ENCODE measurements at regions not wholly inside any gene's neighbourhood (a gene's known extent, or its start where the extent isn't known, plus 50 kb on each side); places are given as distances from the start of the nearest gene placed in this dataset.

DNA sequence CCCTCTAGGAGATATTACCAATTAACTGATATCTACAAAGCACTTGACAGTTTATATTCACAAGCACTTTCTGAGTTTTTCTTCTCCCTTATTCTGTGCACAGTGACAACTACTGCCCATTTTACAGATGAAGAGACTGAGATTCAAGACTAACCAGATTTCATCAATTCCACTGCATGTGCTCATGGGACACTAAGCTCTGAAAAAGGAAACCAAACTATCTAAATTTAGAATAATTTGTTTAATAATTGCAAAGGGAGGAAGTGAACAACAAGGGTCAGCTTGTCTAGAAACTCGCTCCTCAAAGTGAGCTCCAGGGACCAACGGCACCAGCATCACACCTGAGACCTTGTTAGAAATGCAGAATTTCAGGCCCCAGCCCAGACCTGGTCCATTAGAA, 50.8 kb upstream of the MYLIP start:
- TF ChIP-seq TCF12 (IDR thresholded peaks at IDR 0.05; ENCODE audit: low read depth) (no peak), ZBTB7A (IDR thresholded peaks at IDR 0.05; ENCODE audit: low read depth) (no peak), CREB1 (IDR thresholded peaks at IDR 0.05; ENCODE audit: low read depth) (no peak), CEBPB (IDR thresholded peaks at IDR 0.05) (no peak), EGR1 (IDR thresholded peaks at IDR 0.05) (no peak), RAD21 (IDR thresholded peaks at IDR 0.05; ENCODE audit: low read depth) (no peak), NFIC (IDR thresholded peaks at IDR 0.05) (no peak), TEAD4 (IDR thresholded peaks at IDR 0.05) (no peak), YY1 (IDR thresholded peaks at IDR 0.05; ENCODE audit: low read depth) (no peak), TAF1 (IDR thresholded peaks at IDR 0.05; ENCODE audit: low read depth) (no peak), FOXM1 (IDR thresholded peaks at IDR 0.05; ENCODE audit: borderline replicate concordance, low read depth) (no peak), EP300 (IDR thresholded peaks at IDR 0.05; ENCODE audit: borderline replicate concordance) (no peak)
- TF ChIP-seq, protein P1, sequence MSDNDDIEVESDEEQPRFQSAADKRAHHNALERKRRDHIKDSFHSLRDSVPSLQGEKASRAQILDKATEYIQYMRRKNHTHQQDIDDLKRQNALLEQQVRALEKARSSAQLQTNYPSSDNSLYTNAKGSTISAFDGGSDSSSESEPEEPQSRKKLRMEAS (IDR thresholded peaks at IDR 0.05): no peak
- TF ChIP-seq, protein P2, sequence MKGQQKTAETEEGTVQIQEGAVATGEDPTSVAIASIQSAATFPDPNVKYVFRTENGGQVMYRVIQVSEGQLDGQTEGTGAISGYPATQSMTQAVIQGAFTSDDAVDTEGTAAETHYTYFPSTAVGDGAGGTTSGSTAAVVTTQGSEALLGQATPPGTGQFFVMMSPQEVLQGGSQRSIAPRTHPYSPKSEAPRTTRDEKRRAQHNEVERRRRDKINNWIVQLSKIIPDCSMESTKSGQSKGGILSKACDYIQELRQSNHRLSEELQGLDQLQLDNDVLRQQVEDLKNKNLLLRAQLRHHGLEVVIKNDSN (IDR thresholded peaks at IDR 0.05): no peak
- TF ChIP-seq, protein P3, sequence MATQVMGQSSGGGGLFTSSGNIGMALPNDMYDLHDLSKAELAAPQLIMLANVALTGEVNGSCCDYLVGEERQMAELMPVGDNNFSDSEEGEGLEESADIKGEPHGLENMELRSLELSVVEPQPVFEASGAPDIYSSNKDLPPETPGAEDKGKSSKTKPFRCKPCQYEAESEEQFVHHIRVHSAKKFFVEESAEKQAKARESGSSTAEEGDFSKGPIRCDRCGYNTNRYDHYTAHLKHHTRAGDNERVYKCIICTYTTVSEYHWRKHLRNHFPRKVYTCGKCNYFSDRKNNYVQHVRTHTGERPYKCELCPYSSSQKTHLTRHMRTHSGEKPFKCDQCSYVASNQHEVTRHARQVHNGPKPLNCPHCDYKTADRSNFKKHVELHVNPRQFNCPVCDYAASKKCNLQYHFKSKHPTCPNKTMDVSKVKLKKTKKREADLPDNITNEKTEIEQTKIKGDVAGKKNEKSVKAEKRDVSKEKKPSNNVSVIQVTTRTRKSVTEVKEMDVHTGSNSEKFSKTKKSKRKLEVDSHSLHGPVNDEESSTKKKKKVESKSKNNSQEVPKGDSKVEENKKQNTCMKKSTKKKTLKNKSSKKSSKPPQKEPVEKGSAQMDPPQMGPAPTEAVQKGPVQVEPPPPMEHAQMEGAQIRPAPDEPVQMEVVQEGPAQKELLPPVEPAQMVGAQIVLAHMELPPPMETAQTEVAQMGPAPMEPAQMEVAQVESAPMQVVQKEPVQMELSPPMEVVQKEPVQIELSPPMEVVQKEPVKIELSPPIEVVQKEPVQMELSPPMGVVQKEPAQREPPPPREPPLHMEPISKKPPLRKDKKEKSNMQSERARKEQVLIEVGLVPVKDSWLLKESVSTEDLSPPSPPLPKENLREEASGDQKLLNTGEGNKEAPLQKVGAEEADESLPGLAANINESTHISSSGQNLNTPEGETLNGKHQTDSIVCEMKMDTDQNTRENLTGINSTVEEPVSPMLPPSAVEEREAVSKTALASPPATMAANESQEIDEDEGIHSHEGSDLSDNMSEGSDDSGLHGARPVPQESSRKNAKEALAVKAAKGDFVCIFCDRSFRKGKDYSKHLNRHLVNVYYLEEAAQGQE (IDR thresholded peaks at IDR 0.05; ENCODE audit: low read depth): no peak

- no peak for TF ChIP-seq TAF1 (IDR thresholded peaks at IDR 0.05; ENCODE audit: low read depth)
- TF ChIP-seq EGR1 (IDR thresholded peaks at IDR 0.05): no peak
These were observed 59.2 kb upstream of the MYLIP start for GRCh38 chr6:16069671-16070070.

DNA sequence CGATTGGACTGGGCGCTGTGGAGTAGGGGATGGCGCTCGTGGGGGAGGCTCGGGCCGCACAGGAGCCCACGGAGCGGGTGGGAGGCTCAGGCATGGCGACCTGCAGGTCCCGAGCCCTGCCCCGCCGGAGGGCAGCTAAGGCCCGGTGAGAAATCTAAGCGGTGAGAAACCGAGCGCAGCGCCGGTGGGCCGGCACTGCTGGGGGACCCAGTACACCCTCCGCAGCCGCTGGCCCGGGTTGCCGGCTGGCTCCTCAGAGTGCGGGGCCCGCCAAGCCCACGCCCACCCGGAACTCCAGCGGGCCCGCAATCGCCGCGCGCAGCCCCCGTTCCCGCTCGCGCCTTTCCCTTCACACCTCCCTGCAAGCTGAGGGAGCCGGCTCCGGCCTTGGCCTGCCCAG, 59.7 kb upstream of the MYLIP start:
- TF ChIP-seq CEBPB (IDR thresholded peaks at IDR 0.05) (no peak), ZBTB7A (IDR thresholded peaks at IDR 0.05; ENCODE audit: low read depth) (no peak), RAD21 (IDR thresholded peaks at IDR 0.05; ENCODE audit: low read depth) (no peak), NFIC (IDR thresholded peaks at IDR 0.05) (no peak), EGR1 (IDR thresholded peaks at IDR 0.05) (no peak)
- TF ChIP-seq, protein P2 (IDR thresholded peaks at IDR 0.05): no peak

GRCh38 chr6:16067568-16067967, 61.3 kb upstream of the MYLIP start:
- no peak for TF ChIP-seq CREB1 (IDR thresholded peaks at IDR 0.05; ENCODE audit: low read depth)
- no peak for TF ChIP-seq TEAD4 (IDR thresholded peaks at IDR 0.05)
- TF ChIP-seq ZBTB7A (IDR thresholded peaks at IDR 0.05; ENCODE audit: low read depth): no peak
- no peak for TF ChIP-seq RAD21 (IDR thresholded peaks at IDR 0.05; ENCODE audit: low read depth)
- TF ChIP-seq, protein P2 (IDR thresholded peaks at IDR 0.05): no peak
- no peak for TF ChIP-seq YY1 (IDR thresholded peaks at IDR 0.05; ENCODE audit: low read depth)
- TF ChIP-seq NFIC (IDR thresholded peaks at IDR 0.05): no peak
- TF ChIP-seq EP300 (IDR thresholded peaks at IDR 0.05; ENCODE audit: borderline replicate concordance): no peak
- TF ChIP-seq TAF1 (IDR thresholded peaks at IDR 0.05; ENCODE audit: low read depth): no peak
- no peak for TF ChIP-seq TCF12 (IDR thresholded peaks at IDR 0.05; ENCODE audit: low read depth)
- TF ChIP-seq, protein P1 (IDR thresholded peaks at IDR 0.05): no peak
- TF ChIP-seq, protein P3 (IDR thresholded peaks at IDR 0.05; ENCODE audit: low read depth): no peak
- TF ChIP-seq EGR1 (IDR thresholded peaks at IDR 0.05): no peak
- no peak for TF ChIP-seq FOXM1 (IDR thresholded peaks at IDR 0.05; ENCODE audit: borderline replicate concordance, low read depth)
- TF ChIP-seq CEBPB (IDR thresholded peaks at IDR 0.05): no peak

DNA sequence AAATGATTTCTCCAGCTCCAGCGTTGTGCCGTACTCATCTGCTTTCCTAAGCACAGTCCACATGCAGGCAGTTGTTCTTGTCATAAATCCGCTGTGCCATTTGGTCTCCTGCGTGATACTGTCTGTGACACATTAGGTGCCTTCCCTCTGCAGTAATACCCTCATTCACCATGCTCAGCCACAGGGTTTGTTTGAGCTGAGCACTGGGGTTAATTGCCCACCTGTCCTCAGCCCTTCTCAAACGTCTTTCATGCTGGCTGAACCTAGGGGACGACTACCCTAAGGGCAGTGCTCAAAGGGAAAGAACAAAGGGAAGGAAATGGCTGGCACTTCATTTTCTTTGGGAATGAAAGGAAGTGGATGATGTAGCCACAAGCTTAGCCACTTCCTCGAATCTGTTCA, 64.2 kb upstream of the MYLIP start:
- TF ChIP-seq TEAD4 (IDR thresholded peaks at IDR 0.05): no peak
- TF ChIP-seq EP300 (IDR thresholded peaks at IDR 0.05; ENCODE audit: borderline replicate concordance): no peak
- TF ChIP-seq TAF1 (IDR thresholded peaks at IDR 0.05; ENCODE audit: low read depth): no peak
- TF ChIP-seq ZBTB7A (IDR thresholded peaks at IDR 0.05; ENCODE audit: low read depth): no peak
- TF ChIP-seq CEBPB (IDR thresholded peaks at IDR 0.05): no peak
- no peak for TF ChIP-seq NFIC (IDR thresholded peaks at IDR 0.05)
- TF ChIP-seq, protein P3 (IDR thresholded peaks at IDR 0.05; ENCODE audit: low read depth): no peak
- TF ChIP-seq CREB1 (IDR thresholded peaks at IDR 0.05; ENCODE audit: low read depth): no peak
- TF ChIP-seq TCF12 (IDR thresholded peaks at IDR 0.05; ENCODE audit: low read depth): no peak
- no peak for TF ChIP-seq FOXM1 (IDR thresholded peaks at IDR 0.05; ENCODE audit: borderline replicate concordance, low read depth)
